Parathyroid adenoma (tissue), 2 donors: ENCODE measurements at regions not wholly inside any gene's neighbourhood (a gene's known extent, or its start where the extent isn't known, plus 50 kb on each side); places are given as distances from the start of the nearest gene placed in this dataset.
"Not testable (repeated sequence)": the region's sequence is repeated elsewhere in the genome, so short reads cannot be mapped to it uniquely, and the experiment has no call there.

Source experiments
- H2AFZ ChIP-seq: fragments of 300-600 bp; sonication (generic); one replicate; pipeline ENCODE4 v1.7.0; 2017; ENCODE audit warnings: antibody characterized with exemption, mild to moderate bottlenecking
- H3K27ac ChIP-seq: fragments of 300-600 bp; sonication (generic); one replicate; pipeline ENCODE4 v1.7.0; 2017
- H3K27me3 ChIP-seq: fragments of 300-600 bp; sonication (generic); one replicate; pipeline ENCODE4 v1.7.0; 2017; ENCODE audit warnings: low read length; ENCODE audit not compliant: control insufficient read depth, insufficient read depth
- H3K36me3 ChIP-seq: fragments of 300-600 bp; sonication (generic); one replicate; pipeline ENCODE4 v1.7.0; 2017; ENCODE audit warnings: low read length; ENCODE audit not compliant: control insufficient read depth, insufficient read depth
- H3K4me1 ChIP-seq: fragments of 300-600 bp; sonication (generic); one replicate; pipeline ENCODE4 v1.7.0; 2017; ENCODE audit warnings: control low read depth
- H3K4me2 ChIP-seq: fragments of 300-600 bp; sonication (generic); one replicate; pipeline ENCODE4 v1.7.0; 2017; ENCODE audit warnings: low read length
- H3K4me3 ChIP-seq: fragments of 300-600 bp; sonication (generic); one replicate; pipeline ENCODE4 v1.7.0; 2017; ENCODE audit warnings: low read depth, low read length
- H3K79me2 ChIP-seq: fragments of 300-600 bp; sonication (generic); one replicate; pipeline ENCODE4 v1.7.0; 2017; ENCODE audit warnings: control low read depth
- H3K9ac ChIP-seq: fragments of 300-600 bp; sonication (generic); one replicate; pipeline ENCODE4 v1.7.0; 2017; ENCODE audit warnings: mild to moderate bottlenecking
- H3K9me3 ChIP-seq: fragments of 300-600 bp; sonication (generic); one replicate; pipeline ENCODE4 v1.7.0; 2017; ENCODE audit warnings: low read length; ENCODE audit not compliant: control insufficient read depth
- CTCF ChIP-seq: fragments of 300-600 bp; sonication (generic); IDR thresholded peaks from one replicate; pipeline ENCODE4 v1.7.0; 2017; ENCODE audit warnings: antibody characterized with exemption, mild to moderate bottlenecking
- donor health status: primary hyperparathyroidism.

DNA sequence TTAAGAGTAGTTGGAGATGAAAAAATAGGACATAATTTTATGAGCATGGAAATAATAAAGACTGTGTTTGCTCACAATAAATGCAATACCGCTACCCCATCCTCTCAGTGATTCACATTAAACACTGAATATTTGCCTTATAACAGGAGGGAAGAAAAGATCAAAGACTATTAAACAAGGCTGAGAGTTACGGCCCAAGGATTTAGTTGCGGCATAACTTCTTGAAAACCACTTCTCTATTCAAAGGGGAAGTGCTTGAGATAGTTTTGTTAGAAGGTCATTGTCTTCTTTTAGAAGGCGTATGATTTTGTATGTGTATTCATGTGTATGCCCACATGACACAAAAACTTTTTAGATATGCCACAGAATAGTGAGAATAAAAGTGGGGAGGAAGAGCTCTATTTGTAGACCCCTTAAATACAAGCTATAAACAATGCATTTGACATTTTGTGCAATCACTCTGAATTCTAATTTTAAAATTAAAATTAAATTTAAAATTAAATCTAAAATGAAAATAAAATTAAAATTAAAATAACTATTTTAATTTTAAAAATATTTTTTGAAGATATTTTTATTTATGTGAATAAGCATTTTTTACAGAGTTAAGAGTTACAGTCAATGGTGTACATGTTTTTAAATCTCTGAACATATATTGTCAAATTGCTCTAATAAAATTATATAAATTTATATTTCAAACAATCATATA lies 986.6 kb upstream of the ADAMTS5 start:
- Histone ChIP-seq H3K36me3 (no peaks in the 10 kb centered on the region), H3K9me3 (no peaks in the 10 kb centered on the region), H2AFZ (no peak overlapping the region), H3K9ac (no peak overlapping the region), H3K4me2 (no peak overlapping the region), H3K27me3 (no peaks in the 10 kb centered on the region), H3K27ac (no peak overlapping the region), H3K4me3 (no peak overlapping the region), H3K4me1 (no peaks in the 10 kb centered on the region), H3K79me2 (no peaks in the 10 kb centered on the region)
- no peak for TF ChIP-seq CTCF

- H3K4me2 ChIP-seq, H3K9me3 ChIP-seq, H3K4me1 ChIP-seq, H3K27ac ChIP-seq, H3K9ac ChIP-seq, H3K4me3 ChIP-seq, H3K27me3 ChIP-seq, H3K36me3 ChIP-seq, H2AFZ ChIP-seq, H3K79me2 ChIP-seq: not testable (repeated sequence)
Measured at GRCh38 chr21:27949093-27949492, 982.2 kb upstream of the ADAMTS5 start.

DNA sequence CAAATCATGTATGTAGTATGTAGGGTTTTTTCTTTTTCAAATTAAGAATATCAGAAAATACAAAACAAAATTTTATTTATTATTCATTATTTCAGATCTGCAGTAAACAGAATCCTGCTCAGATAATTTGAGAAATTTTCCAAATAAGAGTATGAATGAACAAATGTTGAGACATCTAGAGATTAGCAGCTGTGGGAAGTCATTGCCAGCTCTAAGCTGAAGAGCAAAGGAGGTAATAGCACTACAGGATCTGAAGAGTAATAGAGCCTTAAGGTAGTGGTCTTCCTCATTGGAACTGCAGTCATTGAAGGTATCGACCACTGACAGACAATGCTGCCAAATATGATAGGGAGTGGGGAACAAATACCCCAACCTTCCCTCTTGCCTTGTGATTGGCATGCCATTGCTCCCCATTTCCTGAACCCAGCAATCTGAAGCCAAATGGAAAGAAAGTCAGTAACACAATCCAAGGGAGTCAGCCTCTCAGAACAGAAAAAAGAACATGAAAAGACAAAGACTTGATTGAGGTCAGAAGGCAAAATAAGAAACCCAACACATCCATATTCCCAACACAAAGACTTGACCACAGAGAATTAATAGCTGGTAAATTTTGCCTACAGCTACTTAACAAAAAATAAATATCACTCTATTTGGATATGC lies 963.4 kb upstream of the ADAMTS5 start:
- not testable (repeated sequence) for H3K27ac ChIP-seq, H3K4me3 ChIP-seq, H3K27me3 ChIP-seq, H2AFZ ChIP-seq, H3K36me3 ChIP-seq, H3K4me2 ChIP-seq, H3K4me1 ChIP-seq, H3K79me2 ChIP-seq, H3K9me3 ChIP-seq, H3K9ac ChIP-seq

DNA sequence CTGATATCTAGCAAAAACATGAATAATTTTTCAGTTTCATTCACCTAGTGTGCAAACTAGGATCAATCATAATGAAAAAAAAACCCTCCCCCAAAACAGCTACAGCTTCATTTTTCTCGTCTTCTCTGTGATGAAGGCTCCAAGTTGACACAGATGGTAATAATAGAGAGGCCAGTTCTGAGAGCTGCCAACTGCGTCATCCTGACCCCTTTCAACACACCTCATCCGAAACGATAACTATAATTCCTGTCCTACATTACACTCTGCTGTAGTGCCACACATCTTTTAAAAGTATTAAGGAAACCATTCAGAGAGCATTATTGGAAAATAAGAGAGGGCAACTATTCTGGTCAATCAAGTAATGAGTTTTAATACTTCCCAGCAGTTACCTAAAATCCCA lies 962.3 kb upstream of the ADAMTS5 start:
- not testable (repeated sequence) for H3K4me1 ChIP-seq, H3K9ac ChIP-seq, H3K4me3 ChIP-seq, H2AFZ ChIP-seq, H3K9me3 ChIP-seq, H3K27ac ChIP-seq, H3K36me3 ChIP-seq, H3K27me3 ChIP-seq, H3K4me2 ChIP-seq, H3K79me2 ChIP-seq

DNA sequence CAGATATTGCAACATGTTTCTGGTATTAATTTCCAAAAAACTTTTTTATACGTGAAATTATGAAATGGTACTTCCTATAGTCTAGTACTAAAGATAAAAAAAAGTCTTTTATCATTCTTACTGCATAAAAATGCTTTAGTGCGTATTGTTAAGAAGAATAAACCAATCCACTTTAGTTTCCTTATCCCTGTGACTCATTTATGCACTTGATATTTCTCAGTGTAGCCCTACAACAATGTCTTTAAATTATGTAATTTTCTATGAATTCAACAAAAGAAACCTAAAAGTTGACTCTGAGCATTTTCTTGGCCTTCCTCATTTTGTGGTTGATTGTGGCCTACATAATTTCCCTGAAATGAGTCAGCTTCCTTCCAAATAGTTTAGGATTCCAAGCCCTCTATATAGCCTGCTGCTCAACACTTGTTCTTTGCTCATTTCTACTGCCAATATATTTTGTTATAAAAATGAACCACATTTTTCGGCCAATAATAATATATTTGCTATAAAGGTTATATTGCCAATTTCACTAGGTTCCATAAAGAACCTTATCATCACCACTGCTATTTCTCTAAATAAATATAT lies 961.7 kb upstream of the ADAMTS5 start:
- not testable (repeated sequence) for H3K27me3 ChIP-seq, H2AFZ ChIP-seq, H3K4me3 ChIP-seq, H3K4me2 ChIP-seq, H3K36me3 ChIP-seq, H3K9me3 ChIP-seq, H3K79me2 ChIP-seq, H3K4me1 ChIP-seq, H3K27ac ChIP-seq, H3K9ac ChIP-seq

GRCh38 chr21:27921421-27921820 lies 954.5 kb upstream of the ADAMTS5 start:
- H3K79me2 ChIP-seq, H3K9ac ChIP-seq, H2AFZ ChIP-seq, H3K27me3 ChIP-seq, H3K4me3 ChIP-seq, H3K4me1 ChIP-seq, H3K36me3 ChIP-seq, H3K9me3 ChIP-seq, H3K4me2 ChIP-seq, H3K27ac ChIP-seq: not testable (repeated sequence)

DNA sequence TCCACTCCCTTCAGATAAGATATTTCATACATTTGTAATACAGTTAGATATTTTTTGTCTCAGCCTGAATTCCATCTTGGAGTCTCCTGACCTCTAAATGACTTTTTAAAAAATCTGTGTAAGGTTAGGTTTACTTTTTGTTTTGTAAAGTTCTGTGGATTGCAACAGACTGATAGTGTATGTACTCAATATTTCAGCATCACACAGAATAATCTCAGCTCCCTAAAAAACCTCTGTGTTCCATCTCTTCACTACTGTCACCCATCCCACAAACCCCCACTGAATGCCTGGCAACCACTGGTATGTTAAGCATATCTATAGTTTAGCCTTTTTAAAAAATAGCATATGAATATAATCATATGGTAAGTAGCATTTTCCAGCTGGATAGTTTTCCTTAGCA lies 951.1 kb upstream of the ADAMTS5 start:
- not testable (repeated sequence) for H3K79me2 ChIP-seq, H3K4me1 ChIP-seq, H3K27me3 ChIP-seq, H3K4me2 ChIP-seq, H3K4me3 ChIP-seq, H3K36me3 ChIP-seq, H3K27ac ChIP-seq, H2AFZ ChIP-seq, H3K9me3 ChIP-seq, H3K9ac ChIP-seq

DNA sequence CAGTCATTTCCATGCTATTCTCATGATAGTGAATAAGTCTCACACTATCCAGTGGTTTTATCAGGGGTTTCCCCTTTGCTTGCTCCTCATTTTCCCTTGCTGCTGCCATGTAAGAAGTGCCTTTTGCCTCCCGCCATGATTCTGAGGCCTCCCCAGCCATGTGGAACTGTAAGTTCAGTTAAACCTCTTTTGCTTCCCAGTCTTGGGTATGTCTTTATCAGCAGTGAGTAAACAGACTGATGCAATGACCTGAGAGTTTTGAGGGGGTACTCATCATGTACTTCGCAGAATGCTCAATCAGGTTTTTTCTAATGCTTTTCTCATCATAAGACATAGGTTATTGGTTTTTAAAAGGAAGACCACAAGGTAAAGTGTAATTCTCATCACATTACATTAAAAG lies 949.4 kb upstream of the ADAMTS5 start:
- not testable (repeated sequence) for H3K9ac ChIP-seq, H3K4me1 ChIP-seq, H3K36me3 ChIP-seq, H3K9me3 ChIP-seq, H3K4me2 ChIP-seq, H3K27me3 ChIP-seq, H3K4me3 ChIP-seq, H2AFZ ChIP-seq, H3K27ac ChIP-seq, H3K79me2 ChIP-seq

- not testable (repeated sequence) for H3K36me3 ChIP-seq
Measured at GRCh38 chr21:27912133-27912532, 945.2 kb upstream of the ADAMTS5 start.

GRCh38 chr21:27909487-27909886 lies 942.6 kb upstream of the ADAMTS5 start:
- H3K9me3 ChIP-seq, H3K9ac ChIP-seq, H3K36me3 ChIP-seq, H3K27me3 ChIP-seq, H3K4me1 ChIP-seq, H3K4me2 ChIP-seq, H2AFZ ChIP-seq, H3K4me3 ChIP-seq, H3K27ac ChIP-seq, H3K79me2 ChIP-seq: not testable (repeated sequence)

More at GRCh38 chr21:27912133-27912532, 945.2 kb upstream of the ADAMTS5 start:
- H3K4me2 ChIP-seq, H3K27me3 ChIP-seq, H3K79me2 ChIP-seq, H3K27ac ChIP-seq, H3K4me3 ChIP-seq, H2AFZ ChIP-seq, H3K9me3 ChIP-seq, H3K9ac ChIP-seq, H3K4me1 ChIP-seq: not testable (repeated sequence)
